ENCODE measurements at regions not wholly inside any gene's neighbourhood (a gene's known extent, or its start where the extent isn't known, plus 50 kb on each side); places are given as distances from the start of the nearest gene placed in this dataset.

- no peak for TF ChIP-seq CTCF (IDR thresholded peaks at IDR 0.05; ENCODE audit: extremely low read depth, insufficient read depth, missing control alignments)
- in situ Hi-C loops (cut with MboI; ENCODE audit: low pct_unique_long_range_greater_than_20kb, low sequenced_read_pairs, unreplicated experiment), result no loop called here
- DNase-seq (ENCODE audit: low spot score), result no peak
Observed at GRCh38 chr1:95449516-95449915, 215.5 kb downstream of the RWDD3 start.

DNA sequence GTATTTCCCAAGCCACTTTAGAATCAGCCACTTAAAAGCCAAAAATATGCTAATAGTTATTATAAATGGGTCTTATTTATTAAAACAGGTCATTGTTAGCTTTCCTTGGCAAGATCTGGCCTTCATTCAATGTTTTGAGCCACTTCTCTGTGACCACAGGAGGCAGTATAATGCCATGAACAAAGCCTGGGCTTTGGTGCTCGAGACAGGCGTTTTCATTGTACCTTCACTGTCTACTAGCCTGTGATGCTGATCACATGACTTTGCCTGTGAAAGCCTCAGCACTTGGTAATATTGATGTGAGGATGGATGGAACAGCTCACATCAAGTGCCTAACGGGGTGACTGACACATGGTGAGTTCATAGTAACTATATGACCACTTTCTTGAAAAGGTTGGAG, 217.0 kb downstream of the RWDD3 start:
- in situ Hi-C loops (cut with MboI; ENCODE audit: low pct_unique_long_range_greater_than_20kb, low sequenced_read_pairs, unreplicated experiment), result no loop called here
- peak; percentile 20 for TF ChIP-seq CTCF (IDR thresholded peaks at IDR 0.05; ENCODE audit: extremely low read depth, insufficient read depth, missing control alignments)
- DNase-seq (ENCODE audit: low spot score), result no peak

DNA sequence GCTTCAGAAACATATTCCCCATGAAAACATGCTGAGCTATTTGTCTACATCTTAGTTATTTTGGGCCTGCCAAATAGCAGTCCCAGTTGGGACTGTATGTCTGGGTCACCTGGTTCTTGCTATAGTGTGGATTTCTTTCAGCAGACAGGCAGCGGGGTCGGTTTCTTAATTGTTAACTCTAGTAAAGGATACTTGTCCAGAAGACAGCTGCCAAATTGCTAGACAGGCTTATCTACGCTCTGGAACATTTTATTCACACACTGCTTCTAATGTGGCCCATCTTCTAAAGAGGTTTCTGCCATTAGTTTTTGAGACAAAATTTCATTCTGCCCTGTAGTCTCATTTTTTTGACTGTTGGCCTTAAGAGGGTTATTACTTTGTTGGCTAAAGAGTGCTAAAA, 217.9 kb downstream of the RWDD3 start:
- DNase-seq (ENCODE audit: low spot score), result no peak
- in situ Hi-C loops (cut with MboI; ENCODE audit: low pct_unique_long_range_greater_than_20kb, low sequenced_read_pairs, unreplicated experiment), result no loop called here

DNA sequence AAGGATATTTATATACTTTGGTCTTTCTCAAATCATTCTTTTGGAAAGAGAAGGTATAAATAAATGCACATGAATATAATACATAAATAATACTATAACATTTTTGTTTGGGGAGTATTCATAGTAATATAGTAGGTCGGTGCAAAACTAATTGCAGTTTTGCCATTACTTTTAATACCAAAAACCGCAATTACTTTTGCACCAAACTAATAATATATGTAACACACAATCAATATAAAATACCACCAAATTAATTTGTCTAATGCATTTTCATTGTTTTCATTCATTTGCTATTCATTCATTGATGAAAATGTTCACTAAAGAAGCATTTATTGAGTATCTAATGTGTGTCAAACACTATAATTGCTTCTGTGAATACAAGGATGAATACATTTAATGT, 219.0 kb downstream of the RWDD3 start:
- no peak for TF ChIP-seq CTCF (IDR thresholded peaks at IDR 0.05; ENCODE audit: extremely low read depth, insufficient read depth, missing control alignments)
- DNase-seq (ENCODE audit: low spot score), result no peak

More for the DNA sequence above, 217.9 kb downstream of the RWDD3 start:
- TF ChIP-seq CTCF (IDR thresholded peaks at IDR 0.05; ENCODE audit: extremely low read depth, insufficient read depth, missing control alignments), result no peak

DNA sequence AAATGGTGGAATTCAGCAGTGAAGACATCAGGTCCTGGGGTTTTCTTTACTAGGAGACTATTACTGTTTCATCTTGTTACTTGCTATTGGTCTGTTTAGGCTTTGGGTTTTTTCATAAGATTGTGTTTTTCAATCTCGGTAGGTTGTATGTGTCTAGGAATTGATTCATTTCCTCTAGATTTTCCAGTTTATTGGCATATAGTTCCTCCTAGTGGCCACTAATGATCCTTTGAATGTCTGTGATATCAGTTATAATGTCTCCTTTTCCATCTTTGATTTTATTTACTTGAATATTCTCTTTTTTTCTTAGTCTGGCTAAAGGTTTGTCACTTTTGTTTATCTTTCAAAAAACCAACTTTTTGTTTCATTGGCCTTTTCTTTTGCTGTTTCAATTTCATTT, 233.0 kb downstream of the RWDD3 start:
- in situ Hi-C loops (cut with MboI; ENCODE audit: low pct_unique_long_range_greater_than_20kb, low sequenced_read_pairs, unreplicated experiment), result no loop called here
- TF ChIP-seq CTCF (IDR thresholded peaks at IDR 0.05; ENCODE audit: extremely low read depth, insufficient read depth, missing control alignments), result no peak
- no peak for DNase-seq (ENCODE audit: low spot score)

More for the DNA sequence above, 219.0 kb downstream of the RWDD3 start:
- in situ Hi-C loops (cut with MboI; ENCODE audit: low pct_unique_long_range_greater_than_20kb, low sequenced_read_pairs, unreplicated experiment), result no loop called here

DNA sequence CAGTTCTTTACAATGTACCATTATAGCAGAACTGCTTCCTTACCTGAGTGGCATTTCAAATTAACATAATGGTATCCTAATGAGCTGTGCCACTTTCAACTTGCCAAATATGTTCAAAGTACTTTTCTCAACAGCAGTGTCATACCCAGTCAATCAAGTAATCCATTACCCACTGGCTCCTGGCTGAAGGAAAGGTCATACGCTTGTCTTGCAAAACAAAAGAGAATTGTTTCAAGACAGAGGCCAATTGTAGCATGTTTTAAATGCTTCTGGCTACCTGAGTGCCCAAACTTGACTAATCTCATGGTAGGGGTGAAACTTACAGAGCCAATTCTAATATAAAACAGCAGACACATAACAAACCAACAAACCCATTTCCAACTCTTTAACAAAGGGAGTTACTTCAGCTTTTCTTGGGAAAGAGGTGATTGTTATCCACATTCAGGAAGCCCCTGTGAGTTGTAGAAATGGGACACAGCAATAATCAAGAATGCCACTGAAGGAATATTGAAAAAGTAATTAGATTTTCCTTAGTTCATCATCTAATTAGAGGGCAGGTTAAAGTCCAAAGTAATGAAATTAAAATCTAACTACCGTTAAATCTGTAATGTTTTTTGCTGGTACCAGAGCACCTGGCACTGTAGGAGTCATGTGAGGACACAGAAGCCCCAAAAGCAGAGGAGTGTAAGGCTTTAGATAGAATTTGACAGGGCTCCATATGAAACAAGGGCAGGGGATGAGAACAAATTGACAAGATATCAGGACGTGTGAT, 241.9 kb downstream of the RWDD3 start:
- in situ Hi-C loops (cut with MboI; ENCODE audit: low pct_unique_long_range_greater_than_20kb, low sequenced_read_pairs, unreplicated experiment), result no loop called here
- no peak for TF ChIP-seq CTCF (IDR thresholded peaks at IDR 0.05; ENCODE audit: extremely low read depth, insufficient read depth, missing control alignments)
- no peak for DNase-seq (ENCODE audit: low spot score)
